Activated naive CD4-positive, alpha-beta T cell treated with anti-CD3 and anti-CD28 coated beads, Interleukin-2, amount 10 ng/mL, durations not matched to agents 7 days and 5 days (primary cell): ENCODE measurements at regions not wholly inside any gene's neighbourhood (a gene's known extent, or its start where the extent isn't known, plus 50 kb on each side); places are given as distances from the start of the nearest gene placed in this dataset.
"Not testable (repeated sequence)": the region's sequence is repeated elsewhere in the genome, so short reads cannot be mapped to it uniquely, and the experiment has no call there.

Source experiments
- CTCF ChIA-PET: fragments of 350-600 bp; sonication (Branson Sonifier 250); formaldehyde crosslinking; loops from one replicate; lab custom pipeline; 2021; ENCODE audit warnings: antibody characterized with exemption; lab: Charles Lee
- DNase-seq: peaks from one replicate; pipeline ENCODE4 v3.0.0-alpha.2; 2020
- H3K27ac Mint-ChIP-seq: one replicate; pipeline ENCODE4 v1.8.0; 2021; ENCODE audit warnings: mild to moderate bottlenecking, moderate library complexity, mixed read lengths
- H3K27me3 Mint-ChIP-seq: one replicate; pipeline ENCODE4 v1.8.0; 2021; ENCODE audit warnings: mild to moderate bottlenecking, mixed read lengths
- H3K36me3 Mint-ChIP-seq: one replicate; pipeline ENCODE4 v1.8.0; 2021; ENCODE audit warnings: mixed read lengths
- H3K4me1 Mint-ChIP-seq: one replicate; pipeline ENCODE4 v1.8.0; 2021; ENCODE audit warnings: mixed read lengths
- H3K4me3 Mint-ChIP-seq: one replicate; pipeline ENCODE4 v1.8.0; 2021; ENCODE audit warnings: mild to moderate bottlenecking, moderate library complexity, mixed read lengths
- H3K9me3 Mint-ChIP-seq: one replicate; pipeline ENCODE4 v1.8.0; 2021; ENCODE audit warnings: mixed read lengths

- H3K27ac Mint-ChIP-seq = no peak overlapping the region
- no peaks in the 10 kb centered on the region for H3K9me3 Mint-ChIP-seq
- CTCF ChIA-PET = no interaction called here
- H3K36me3 Mint-ChIP-seq = no peaks in the 10 kb centered on the region
- peaks cover 12% of the 10 kb centered on the region for H3K4me1 Mint-ChIP-seq
- no peak for DNase-seq
- no peaks in the 10 kb centered on the region for H3K27me3 Mint-ChIP-seq
- H3K4me3 Mint-ChIP-seq = no peak overlapping the region
These were observed 125.1 kb upstream of the SGK1 start for GRCh38 chr6:134443009-134443408.

- no peaks in the 10 kb centered on the region for H3K27me3 Mint-ChIP-seq
- peaks cover 13% of the 10 kb centered on the region for H3K4me1 Mint-ChIP-seq
- H3K27ac Mint-ChIP-seq = no peak overlapping the region
- H3K9me3 Mint-ChIP-seq = no peaks in the 10 kb centered on the region
- no peak overlapping the region for H3K4me3 Mint-ChIP-seq
- no peaks in the 10 kb centered on the region for H3K36me3 Mint-ChIP-seq
- CTCF ChIA-PET = no interaction called here
- no peak for DNase-seq
These were observed 124.2 kb upstream of the SGK1 start for GRCh38 chr6:134442073-134442472.

GRCh38 chr6:134438837-134439236, 120.9 kb upstream of the SGK1 start:
- H3K27ac Mint-ChIP-seq = no peak overlapping the region
- no peaks in the 10 kb centered on the region for H3K36me3 Mint-ChIP-seq
- DNase-seq = no peak
- peaks cover 36% of the 10 kb centered on the region for H3K4me1 Mint-ChIP-seq
- no peaks in the 10 kb centered on the region for H3K9me3 Mint-ChIP-seq
- H3K27me3 Mint-ChIP-seq = no peaks in the 10 kb centered on the region
- CTCF ChIA-PET = interaction anchor here (1.1 to 2.5 kb wide), 3 partner anchors 10 to 202 kb away, joined by 3 to 18 read pairs (median 5); no protein-coding TSS in a partner anchor
- H3K4me3 Mint-ChIP-seq = no peak overlapping the region

GRCh38 chr6:134437376-134437775, 119.5 kb upstream of the SGK1 start:
- H3K4me3 Mint-ChIP-seq = no peak overlapping the region
- DNase-seq = peak; percentile 27

GRCh38 chr6:134436950-134437349, 119.0 kb upstream of the SGK1 start:
- H3K4me3 Mint-ChIP-seq = no peak overlapping the region
- peak overlapping the region; percentile 89 for H3K27ac Mint-ChIP-seq
- H3K27me3 Mint-ChIP-seq = no peaks in the 10 kb centered on the region
- CTCF ChIA-PET = interaction anchor here (0.6 to 2.5 kb wide), 6 partner anchors 12 to 241 kb away, joined by 3 to 18 read pairs (median 4); no protein-coding TSS in a partner anchor
- DNase-seq = no peak
- peaks cover 36% of the 10 kb centered on the region for H3K4me1 Mint-ChIP-seq
- no peaks in the 10 kb centered on the region for H3K36me3 Mint-ChIP-seq
- H3K9me3 Mint-ChIP-seq = no peaks in the 10 kb centered on the region

More at GRCh38 chr6:134437376-134437775, 119.5 kb upstream of the SGK1 start:
- Mint-ChIP-seq H3K36me3 (no peaks in the 10 kb centered on the region), H3K4me1 (peaks cover 36% of the 10 kb centered on the region), H3K27ac (peak overlapping the region; percentile 89), H3K27me3 (no peaks in the 10 kb centered on the region), H3K9me3 (no peaks in the 10 kb centered on the region)
- CTCF ChIA-PET = interaction anchor here (0.6 to 2.5 kb wide), 7 partner anchors 12 to 241 kb away, joined by 3 to 18 read pairs (median 4); no protein-coding TSS in a partner anchor

GRCh38 chr6:134436281-134436815, 118.4 kb upstream of the SGK1 start:
- DNase-seq = peak; percentile 65
- H3K9me3 Mint-ChIP-seq = no peaks in the 10 kb centered on the region
- H3K36me3 Mint-ChIP-seq = no peaks in the 10 kb centered on the region
- CTCF ChIA-PET = interaction anchor here (1.4 to 2.5 kb wide), 3 partner anchors 11 to 204 kb away, joined by 3 to 8 read pairs (median 5); no protein-coding TSS in a partner anchor
- no peaks in the 10 kb centered on the region for H3K27me3 Mint-ChIP-seq
- H3K4me3 Mint-ChIP-seq = peak overlapping the region; percentile 48
- peaks cover 36% of the 10 kb centered on the region for H3K4me1 Mint-ChIP-seq
- H3K27ac Mint-ChIP-seq = peak overlapping the region; percentile 89

GRCh38 chr6:134435814-134436280, 117.9 kb upstream of the SGK1 start:
- Mint-ChIP-seq H3K4me1 (peaks cover 36% of the 10 kb centered on the region), H3K27ac (peak overlapping the region; percentile 89), H3K9me3 (no peaks in the 10 kb centered on the region), H3K4me3 (peak overlapping the region; percentile 48), H3K36me3 (no peaks in the 10 kb centered on the region), H3K27me3 (no peaks in the 10 kb centered on the region)
- no peak for DNase-seq
- CTCF ChIA-PET = interaction anchor here (1.4 to 2.5 kb wide), 2 partner anchors 11 to 205 kb away, joined by 3 to 8 read pairs; no protein-coding TSS in a partner anchor

- CTCF ChIA-PET = no interaction called here
- no peak overlapping the region for H3K4me3 Mint-ChIP-seq
- no peaks in the 10 kb centered on the region for H3K9me3 Mint-ChIP-seq
- H3K36me3 Mint-ChIP-seq = no peaks in the 10 kb centered on the region
- peak; percentile 29 for DNase-seq
- no peak overlapping the region for H3K27ac Mint-ChIP-seq
- peaks cover 36% of the 10 kb centered on the region for H3K4me1 Mint-ChIP-seq
- H3K27me3 Mint-ChIP-seq = no peaks in the 10 kb centered on the region
These were observed 116.4 kb upstream of the SGK1 start for GRCh38 chr6:134434019-134434942.

- no peaks in the 10 kb centered on the region for H3K27me3 Mint-ChIP-seq
- DNase-seq = no peak
- peaks cover 26% of the 10 kb centered on the region for H3K4me1 Mint-ChIP-seq
- no peaks in the 10 kb centered on the region for H3K9me3 Mint-ChIP-seq
- H3K27ac Mint-ChIP-seq = no peak overlapping the region
- no peaks in the 10 kb centered on the region for H3K36me3 Mint-ChIP-seq
- CTCF ChIA-PET = no interaction called here
- H3K4me3 Mint-ChIP-seq = no peak overlapping the region
These were observed 114.1 kb upstream of the SGK1 start for GRCh38 chr6:134432036-134432435.

- H3K27me3 Mint-ChIP-seq = no peaks in the 10 kb centered on the region
- CTCF ChIA-PET = no interaction called here
- H3K9me3 Mint-ChIP-seq = no peaks in the 10 kb centered on the region
- no peak for DNase-seq
- peaks cover 22% of the 10 kb centered on the region for H3K4me1 Mint-ChIP-seq
- H3K36me3 Mint-ChIP-seq = no peaks in the 10 kb centered on the region
- H3K27ac Mint-ChIP-seq = no peak overlapping the region
- H3K4me3 Mint-ChIP-seq = no peak overlapping the region
These were observed 113.5 kb upstream of the SGK1 start for GRCh38 chr6:134431421-134431859.

- H3K27me3 Mint-ChIP-seq = peaks cover 3% of the 10 kb centered on the region
- no peaks in the 10 kb centered on the region for H3K9me3 Mint-ChIP-seq
- CTCF ChIA-PET = interaction anchor here (1.1 kb wide), 1 partner anchor 212 kb away, joined by 3 read pairs; no protein-coding TSS in a partner anchor
- no peak for DNase-seq
- H3K36me3 Mint-ChIP-seq = no peaks in the 10 kb centered on the region
- H3K4me3 Mint-ChIP-seq = no peak overlapping the region
- H3K27ac Mint-ChIP-seq = no peak overlapping the region
- peaks cover 21% of the 10 kb centered on the region for H3K4me1 Mint-ChIP-seq
These were observed 112.0 kb upstream of the SGK1 start for GRCh38 chr6:134429861-134430380.

GRCh38 chr6:134427721-134428120, 109.8 kb upstream of the SGK1 start:
- Mint-ChIP-seq H3K4me3 (no peak overlapping the region), H3K9me3 (no peaks in the 10 kb centered on the region), H3K27ac (no peak overlapping the region), H3K36me3 (no peaks in the 10 kb centered on the region), H3K4me1 (peaks cover 18% of the 10 kb centered on the region), H3K27me3 (peaks cover 3% of the 10 kb centered on the region)
- CTCF ChIA-PET = no interaction called here
- no peak for DNase-seq

- Mint-ChIP-seq H3K4me3 (no peak overlapping the region), H3K27me3 (peaks cover 3% of the 10 kb centered on the region), H3K36me3 (no peaks in the 10 kb centered on the region), H3K9me3 (no peaks in the 10 kb centered on the region), H3K4me1 (peaks cover 18% of the 10 kb centered on the region), H3K27ac (no peak overlapping the region)
- CTCF ChIA-PET = interaction anchor here (1.4 kb wide), 1 partner anchor 9 kb away, joined by 3 read pairs; no protein-coding TSS in a partner anchor
- DNase-seq = no peak
These were observed 108.7 kb upstream of the SGK1 start for GRCh38 chr6:134426623-134427022.

GRCh38 chr6:134425917-134426316, 108.0 kb upstream of the SGK1 start:
- not testable (repeated sequence) for H3K36me3 Mint-ChIP-seq, H3K9me3 Mint-ChIP-seq, H3K27ac Mint-ChIP-seq, H3K4me3 Mint-ChIP-seq, DNase-seq, H3K27me3 Mint-ChIP-seq
- CTCF ChIA-PET = interaction anchor here (0.6 to 2.2 kb wide), 3 partner anchors 9 to 219 kb away, joined by 3 to 8 read pairs (median 3); no protein-coding TSS in a partner anchor
- H3K4me1 Mint-ChIP-seq = peaks cover 18% of the 10 kb centered on the region
